GM19240 (cell line): ENCODE measurements at regions not wholly inside any gene's neighbourhood (a gene's known extent, or its start where the extent isn't known, plus 50 kb on each side); places are given as distances from the start of the nearest gene placed in this dataset.

Experiments
- DNase-seq: peaks from one replicate; pipeline ENCODE4 v3.0.0; 2011; ENCODE audit warnings: low spot score; ENCODE audit not compliant: insufficient read length

GRCh38 chr4:64598066-64598465 lies 188.8 kb upstream of the TECRL start:
- no peak for DNase-seq

- DNase-seq: no peak
Observed at GRCh38 chr4:64594723-64595122, 185.5 kb upstream of the TECRL start.

- no peak for DNase-seq
Observed at GRCh38 chr4:64588507-64588906, 179.3 kb upstream of the TECRL start.

- peak; percentile 1 for DNase-seq
Observed at GRCh38 chr4:64584981-64585557, 175.8 kb upstream of the TECRL start.

GRCh38 chr4:64584125-64584524 lies 174.9 kb upstream of the TECRL start:
- DNase-seq: no peak

- no peak for DNase-seq
Observed at GRCh38 chr4:64582492-64582891, 173.2 kb upstream of the TECRL start.

- no peak for DNase-seq
Observed at GRCh38 chr4:64581422-64581821, 172.2 kb upstream of the TECRL start.

- DNase-seq: no peak
Observed at GRCh38 chr4:64564126-64564525, 154.9 kb upstream of the TECRL start.

- DNase-seq: no peak
Observed at GRCh38 chr4:64559571-64559970, 150.3 kb upstream of the TECRL start.

GRCh38 chr4:64551125-64551524 lies 141.9 kb upstream of the TECRL start:
- DNase-seq: no peak

GRCh38 chr4:64545593-64545992 lies 136.3 kb upstream of the TECRL start:
- DNase-seq: no peak

GRCh38 chr4:64539234-64539849 lies 130.1 kb upstream of the TECRL start:
- DNase-seq: peak; percentile 1

GRCh38 chr4:64538219-64538618 lies 129.0 kb upstream of the TECRL start:
- no peak for DNase-seq

GRCh38 chr4:64533637-64534036 lies 124.4 kb upstream of the TECRL start:
- DNase-seq: no peak

GRCh38 chr4:64533159-64533558 lies 123.9 kb upstream of the TECRL start:
- DNase-seq: no peak

- no peak for DNase-seq
Observed at GRCh38 chr4:64520421-64520820, 111.2 kb upstream of the TECRL start.

GRCh38 chr4:64518600-64518999 lies 109.3 kb upstream of the TECRL start:
- no peak for DNase-seq

GRCh38 chr4:64516176-64516575 lies 106.9 kb upstream of the TECRL start:
- DNase-seq: no peak

- DNase-seq: no peak
Observed at GRCh38 chr4:64508089-64508488, 98.8 kb upstream of the TECRL start.

GRCh38 chr4:64503945-64504675 lies 94.9 kb upstream of the TECRL start:
- no peak for DNase-seq

GRCh38 chr4:64503416-64503815 lies 94.2 kb upstream of the TECRL start:
- DNase-seq: no peak

GRCh38 chr4:64497491-64497890 lies 88.2 kb upstream of the TECRL start:
- no peak for DNase-seq

- no peak for DNase-seq
Observed at GRCh38 chr4:64495946-64496345, 86.7 kb upstream of the TECRL start.
